ENCODE measurements at regions not wholly inside any gene's neighbourhood (a gene's known extent, or its start where the extent isn't known, plus 50 kb on each side); places are given as distances from the start of the nearest gene placed in this dataset.

- no peak for DNase-seq (ENCODE audit: low spot score)
These were observed 94.5 kb upstream of the ZNF469 start for GRCh38 chr16:88288303-88288702.

GRCh38 chr16:88289001-88289400 is 93.8 kb upstream of the ZNF469 start:
- no peak for DNase-seq (ENCODE audit: low spot score)

GRCh38 chr16:88289561-88289960 is 93.2 kb upstream of the ZNF469 start:
- no peak for DNase-seq (ENCODE audit: low spot score)

DNA sequence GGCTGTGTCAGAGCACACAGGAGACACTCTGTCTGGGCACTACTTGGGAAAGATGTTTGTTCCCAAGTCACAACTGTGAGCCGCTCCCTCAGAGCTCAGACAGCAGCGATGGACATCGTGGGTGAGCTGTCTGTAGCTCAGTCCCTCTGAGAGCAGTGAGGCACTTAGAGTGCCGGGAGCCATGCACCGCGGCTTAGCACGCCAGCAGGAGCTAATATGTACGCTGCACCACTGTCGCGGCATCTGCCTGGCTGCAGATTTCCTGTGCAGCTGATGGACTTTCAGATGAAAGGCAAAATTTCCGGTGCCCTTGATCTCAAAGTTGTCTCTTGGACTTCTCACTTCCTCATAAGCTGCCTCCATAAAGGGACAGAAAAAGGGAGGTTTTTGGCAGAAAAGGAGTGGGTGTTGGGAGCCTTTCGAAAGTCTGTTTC is 92.8 kb upstream of the ZNF469 start:
- no peak for DNase-seq (ENCODE audit: low spot score)

GRCh38 chr16:88290850-88291830 is 91.6 kb upstream of the ZNF469 start:
- DNase-seq (ENCODE audit: low spot score) = no peak

- no peak for DNase-seq (ENCODE audit: low spot score)
These were observed 90.5 kb upstream of the ZNF469 start for GRCh38 chr16:88292007-88292970.

DNA sequence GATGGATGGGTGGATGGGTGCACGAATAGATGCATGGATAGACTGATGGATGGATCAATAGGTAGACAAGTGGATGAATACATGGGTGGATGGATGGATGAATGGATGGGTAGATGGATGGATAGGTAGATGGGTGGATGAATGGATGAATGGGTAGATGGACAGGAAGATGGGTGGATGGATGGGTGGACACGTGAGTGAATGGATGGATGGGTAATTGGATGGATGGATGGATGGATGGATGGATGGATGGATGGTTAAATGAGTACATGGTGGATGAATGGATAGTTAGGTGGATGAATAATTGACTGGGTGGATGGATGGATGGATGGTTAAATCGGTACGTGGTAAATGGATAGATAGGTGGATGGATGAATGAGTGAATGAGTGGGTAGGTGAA is 89.7 kb upstream of the ZNF469 start:
- no peak for DNase-seq (ENCODE audit: low spot score)

DNA sequence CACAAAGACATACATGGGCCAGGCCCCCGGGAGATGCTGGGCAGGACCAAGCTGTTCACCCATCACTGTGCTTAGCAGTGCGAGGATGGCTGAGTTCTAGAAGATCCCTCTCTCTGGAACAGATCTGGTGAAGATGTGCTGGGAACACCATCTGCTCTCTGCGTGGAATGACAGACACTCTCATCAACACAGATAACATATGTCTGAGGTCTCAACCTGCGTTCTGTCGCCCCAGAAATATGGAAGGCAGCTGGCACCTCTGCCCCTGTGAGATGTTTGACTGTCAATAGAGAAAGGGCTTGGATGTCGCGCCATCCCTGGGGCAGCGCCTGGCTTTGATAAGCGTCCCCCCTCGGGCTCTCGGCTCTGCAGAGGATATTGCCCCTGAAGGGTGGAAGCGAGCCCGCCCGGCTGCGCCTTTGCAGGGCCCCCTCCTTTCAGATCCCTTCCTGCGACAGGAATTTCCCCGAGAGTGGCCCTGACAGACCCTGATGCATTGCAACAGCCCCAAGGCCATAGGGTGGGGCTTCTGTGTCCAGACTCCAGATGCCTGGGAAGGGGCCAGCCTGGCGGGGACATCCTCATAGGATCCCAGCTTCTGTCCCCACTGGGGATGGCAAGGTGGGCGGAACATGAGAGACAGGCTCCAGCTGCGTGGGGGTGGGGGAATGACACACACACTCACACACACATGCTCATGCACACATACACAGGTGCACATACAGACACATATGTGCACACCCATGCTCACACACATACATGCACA is 86.9 kb upstream of the ZNF469 start:
- DNase-seq (ENCODE audit: low spot score) = no peak

DNA sequence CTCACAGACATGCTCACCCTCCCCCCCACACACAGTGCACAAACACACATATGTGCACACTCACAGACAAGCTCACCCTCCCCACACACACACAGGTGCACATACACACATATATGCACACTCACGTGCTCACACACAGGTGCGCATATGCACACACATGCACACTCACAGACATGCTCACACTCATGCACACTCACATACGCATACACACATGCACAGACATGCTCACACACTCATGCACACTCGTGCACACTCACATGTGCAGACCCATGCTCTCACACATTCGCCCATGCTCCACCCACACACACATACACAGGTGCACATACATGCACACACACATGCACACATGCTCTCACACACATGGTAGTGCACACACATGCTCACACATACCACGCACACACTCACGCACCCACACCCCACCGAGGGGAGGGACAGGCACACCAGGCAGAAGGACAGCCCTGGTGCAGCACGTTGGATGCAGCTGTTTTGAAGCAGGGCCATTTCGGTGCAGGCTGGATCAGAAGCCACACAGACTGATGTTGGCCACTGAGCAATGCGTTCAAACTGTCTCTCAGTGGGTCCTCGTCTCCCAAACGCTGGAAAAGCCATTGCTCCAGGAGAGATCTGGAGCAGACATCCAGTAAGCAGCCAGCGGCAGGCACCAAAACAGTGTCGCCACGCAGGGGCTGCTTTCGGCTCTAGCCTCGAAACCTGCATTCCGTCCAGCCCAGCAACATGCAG is 86.2 kb upstream of the ZNF469 start:
- no peak for DNase-seq (ENCODE audit: low spot score)

DNA sequence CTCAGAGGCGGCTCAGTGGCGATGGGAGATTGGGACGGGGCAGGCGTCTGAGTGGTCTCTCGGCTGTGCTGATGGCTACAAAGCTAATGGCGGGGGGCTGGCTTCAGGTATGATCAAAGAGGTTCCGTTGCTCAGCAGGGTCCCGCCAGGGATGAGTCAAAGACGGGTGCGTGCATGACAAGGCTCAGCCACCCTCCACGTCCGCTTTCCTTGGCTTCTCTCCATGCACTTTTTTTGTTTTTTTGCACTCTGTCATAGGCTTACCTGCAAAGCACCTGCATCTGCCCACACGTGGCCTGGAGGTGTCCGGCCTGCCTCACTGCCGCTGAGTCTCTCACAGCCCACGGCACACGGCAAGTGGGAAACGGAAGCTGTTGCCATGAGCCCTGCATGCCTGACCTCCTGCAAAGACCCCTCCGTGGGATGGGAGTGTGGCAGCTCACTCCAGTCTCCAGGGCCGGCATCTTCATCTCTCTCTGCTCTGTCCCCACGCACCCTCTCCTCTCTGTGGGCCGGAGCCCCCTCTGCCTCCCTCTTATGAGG is 85.5 kb upstream of the ZNF469 start:
- no peak for DNase-seq (ENCODE audit: low spot score)

DNA sequence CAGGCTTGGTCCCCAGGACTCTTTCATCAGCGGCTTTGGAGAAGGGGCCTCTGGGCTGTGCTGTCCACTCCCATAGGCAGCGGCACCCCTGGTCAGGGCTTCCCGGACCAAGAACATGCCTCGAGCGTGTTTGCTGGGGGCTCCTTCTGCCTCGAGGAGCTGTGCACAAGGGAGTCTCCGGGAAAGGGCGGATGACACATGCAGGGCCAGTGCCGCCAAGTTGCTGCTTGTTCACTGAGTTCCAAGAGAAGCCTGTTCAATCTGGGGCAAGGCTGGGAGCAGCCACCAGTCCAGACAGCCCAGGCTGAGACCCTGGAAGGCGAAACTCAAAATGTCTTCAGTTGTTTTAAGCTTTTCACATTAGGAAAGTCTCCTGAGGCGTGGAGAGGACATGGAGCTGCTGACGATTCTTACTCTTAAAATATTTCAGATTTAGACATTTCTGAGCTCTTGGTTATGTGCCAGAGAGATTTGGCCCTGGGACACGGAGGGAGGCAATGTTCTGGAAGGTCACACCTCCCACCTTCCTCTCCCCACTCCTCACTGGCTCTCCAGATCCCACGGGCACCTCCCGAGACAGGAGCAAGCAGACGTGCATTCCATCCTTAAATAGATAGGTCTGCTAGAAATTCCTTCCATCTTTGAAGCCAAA is 84.5 kb upstream of the ZNF469 start:
- no peak for DNase-seq (ENCODE audit: low spot score)

GRCh38 chr16:88298833-88299745 is 83.7 kb upstream of the ZNF469 start:
- no peak for DNase-seq (ENCODE audit: low spot score)

DNA sequence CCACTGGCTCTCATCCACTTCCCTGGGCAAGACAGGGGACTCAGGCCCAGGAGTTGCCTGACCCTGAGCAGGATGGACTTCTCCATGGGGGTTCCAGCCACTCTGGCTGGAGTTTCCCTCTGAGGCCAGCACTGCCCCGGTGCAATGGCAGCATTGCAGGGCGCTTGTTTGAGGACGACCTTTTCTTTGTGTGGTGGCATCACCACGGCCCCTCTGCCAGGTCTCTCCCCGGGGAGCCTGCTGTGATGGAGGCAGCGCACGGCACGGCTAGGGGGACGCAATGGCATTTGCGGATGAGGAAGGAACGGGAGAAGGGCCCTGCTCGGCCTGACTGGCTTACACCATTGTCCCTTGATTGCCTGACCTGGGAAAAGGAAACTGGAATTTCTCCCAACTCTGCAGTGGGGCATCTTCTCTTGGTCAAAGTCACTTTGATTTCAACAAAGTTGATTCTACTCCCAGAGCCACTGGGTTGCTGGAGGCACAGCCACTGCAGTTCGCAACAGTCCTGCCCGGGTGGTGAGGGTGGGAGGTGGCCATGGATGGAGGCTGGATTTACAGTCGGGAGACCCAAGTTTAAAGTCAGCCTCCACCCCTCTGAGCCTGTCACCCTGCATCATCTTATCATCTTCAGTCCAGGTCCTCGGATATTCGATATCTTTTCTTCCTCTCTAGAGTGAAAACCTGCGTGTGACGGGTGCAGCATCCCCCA is 82.9 kb upstream of the ZNF469 start:
- DNase-seq (ENCODE audit: low spot score) = no peak

DNA sequence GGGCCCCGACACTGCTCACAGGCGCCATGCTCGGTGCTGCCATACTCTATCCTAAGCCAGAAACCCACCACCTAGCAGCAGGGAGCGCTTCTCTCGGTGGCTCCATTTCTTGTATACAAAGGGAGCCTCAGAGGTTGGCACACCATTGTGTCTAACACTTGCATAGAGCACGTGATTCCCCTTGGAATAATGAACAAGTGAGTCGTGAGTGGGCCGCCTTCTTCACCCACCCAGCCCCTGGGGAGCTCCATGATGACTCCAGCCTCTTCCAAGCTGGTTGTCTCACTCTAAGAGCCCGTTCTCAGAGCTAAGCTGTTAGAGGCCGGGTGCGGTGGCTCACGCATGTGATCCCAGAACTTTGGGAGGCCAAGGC is 82.3 kb upstream of the ZNF469 start:
- DNase-seq (ENCODE audit: low spot score) = no peak

DNA sequence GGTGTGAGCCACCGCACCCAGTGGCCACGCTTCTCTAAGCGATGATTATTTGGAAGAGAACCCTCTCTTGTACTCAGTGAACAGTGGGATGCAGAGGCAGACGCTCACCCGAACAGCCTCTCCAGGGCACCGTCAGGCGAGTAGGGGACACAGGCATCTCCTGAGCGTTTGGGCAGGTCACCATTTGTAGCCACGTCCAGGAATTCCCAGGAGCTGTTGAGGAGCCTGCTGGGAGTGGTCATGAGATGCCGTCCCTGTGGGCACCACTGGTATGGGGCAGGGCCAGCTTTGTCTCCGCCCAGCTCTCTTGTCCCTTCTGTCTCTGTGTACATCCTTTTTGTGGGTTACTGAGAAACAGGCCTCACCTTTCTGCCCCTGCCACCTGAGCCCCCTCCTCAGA is 81.3 kb upstream of the ZNF469 start:
- no peak for DNase-seq (ENCODE audit: low spot score)

GRCh38 chr16:88301886-88302285 is 80.9 kb upstream of the ZNF469 start:
- no peak for DNase-seq (ENCODE audit: low spot score)

DNA sequence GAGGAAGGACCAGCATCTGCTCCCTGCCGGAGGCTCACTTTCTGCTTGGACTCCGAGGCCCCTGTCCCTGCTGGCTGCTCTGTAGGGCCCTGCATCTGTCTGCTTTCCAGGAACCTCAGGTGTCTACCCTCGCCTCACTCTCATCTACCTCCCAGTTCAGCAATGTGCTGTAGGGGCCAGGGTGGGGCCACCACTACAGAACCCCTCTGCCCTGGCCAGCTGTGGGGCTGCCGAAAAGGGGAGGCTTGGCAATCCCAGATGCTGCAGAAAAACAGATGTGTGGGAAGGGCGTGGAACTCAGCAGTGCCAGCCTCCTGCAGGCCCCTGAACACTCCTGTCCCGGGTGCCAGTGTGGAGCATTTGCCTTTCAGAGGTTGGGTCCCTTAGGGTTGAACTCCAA is 80.1 kb upstream of the ZNF469 start:
- DNase-seq (ENCODE audit: low spot score) = no peak

DNA sequence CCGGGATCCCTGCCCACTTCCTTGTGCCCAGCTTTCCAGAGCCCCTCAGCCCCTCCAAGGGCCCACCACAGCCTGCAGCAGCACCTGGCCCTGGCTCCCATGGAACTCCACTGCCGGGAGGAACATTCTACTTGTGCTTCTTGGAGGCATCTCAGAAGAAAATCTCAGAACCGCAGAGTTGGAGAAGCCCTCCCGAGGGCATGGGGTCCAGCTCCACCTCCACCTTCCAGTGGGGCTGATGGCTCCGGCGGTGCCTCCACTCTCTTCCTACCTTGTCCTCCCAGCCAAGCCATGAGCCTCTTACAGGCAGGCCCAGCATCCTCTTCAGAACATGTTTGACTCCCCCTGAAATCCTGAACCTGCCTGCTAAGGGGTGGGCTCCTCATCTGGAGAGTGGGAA is 79.4 kb upstream of the ZNF469 start:
- DNase-seq (ENCODE audit: low spot score) = no peak

Measured in putamen (tissue), 1 donor.